ENCODE measurements at regions not wholly inside any gene's neighbourhood (a gene's known extent, or its start where the extent isn't known, plus 50 kb on each side); places are given as distances from the start of the nearest gene placed in this dataset.
A peak's percentile ranks its signal among the peaks of the same experiment; 100 is the strongest.

GRCh38 chr1:68551459-68551858 is 54.6 kb upstream of the DEPDC1 start:
- no peak for DNase-seq

- DNase-seq, result no peak
These were observed 61.6 kb upstream of the DEPDC1 start for GRCh38 chr1:68558321-68559026.

- DNase-seq, result no peak
These were observed 69.0 kb upstream of the DEPDC1 start for GRCh38 chr1:68565923-68566322.

- peak; percentile 9 for DNase-seq
These were observed 74.0 kb upstream of the DEPDC1 start for GRCh38 chr1:68570871-68571270.

- peak; percentile 31 for DNase-seq
These were observed 74.8 kb upstream of the DEPDC1 start for GRCh38 chr1:68571454-68572235.

- DNase-seq, result no peak
These were observed 88.5 kb upstream of the DEPDC1 start for GRCh38 chr1:68585351-68585750.

- DNase-seq, result no peak
These were observed 89.9 kb upstream of the DEPDC1 start for GRCh38 chr1:68586766-68587165.

- no peak for DNase-seq
These were observed 91.4 kb upstream of the DEPDC1 start for GRCh38 chr1:68588304-68588703.

- no peak for DNase-seq
These were observed 93.6 kb upstream of the DEPDC1 start for GRCh38 chr1:68590473-68590872.

- DNase-seq, result no peak
These were observed 98.0 kb upstream of the DEPDC1 start for GRCh38 chr1:68594851-68595250.

GRCh38 chr1:68600049-68600661 is 103.3 kb upstream of the DEPDC1 start:
- peak; percentile 3 for DNase-seq

GRCh38 chr1:68608289-68608688 is 111.4 kb upstream of the DEPDC1 start:
- DNase-seq, result no peak

- no peak for DNase-seq
These were observed 118.4 kb upstream of the DEPDC1 start for GRCh38 chr1:68615312-68615711.

- DNase-seq, result no peak
These were observed 121.1 kb upstream of the DEPDC1 start for GRCh38 chr1:68617942-68618341.

GRCh38 chr1:68620571-68620970 is 123.7 kb upstream of the DEPDC1 start:
- no peak for DNase-seq

GRCh38 chr1:68623700-68624099 is 126.8 kb upstream of the DEPDC1 start:
- no peak for DNase-seq

- peak; percentile 31 for DNase-seq
These were observed 127.4 kb upstream of the DEPDC1 start for GRCh38 chr1:68624233-68624632.

GRCh38 chr1:68625624-68626023 is 128.7 kb upstream of the DEPDC1 start:
- no peak for DNase-seq

- DNase-seq, result no peak
These were observed 136.4 kb upstream of the DEPDC1 start for GRCh38 chr1:68633141-68633919.

- DNase-seq, result no peak
These were observed 147.6 kb upstream of the DEPDC1 start for GRCh38 chr1:68644504-68644903.

GRCh38 chr1:68651115-68651514 is 154.2 kb upstream of the DEPDC1 start:
- DNase-seq, result no peak

- DNase-seq, result no peak
These were observed 157.0 kb upstream of the DEPDC1 start for GRCh38 chr1:68653882-68654281.

- no peak for DNase-seq
These were observed 176.9 kb upstream of the DEPDC1 start for GRCh38 chr1:68673771-68674170.

All from fibroblast of skin of scalp (primary cell).